ENCODE measurements at regions not wholly inside any gene's neighbourhood (a gene's known extent, or its start where the extent isn't known, plus 50 kb on each side); places are given as distances from the start of the nearest gene placed in this dataset.
A peak's percentile ranks its signal among the peaks of the same experiment; 100 is the strongest.

DNA sequence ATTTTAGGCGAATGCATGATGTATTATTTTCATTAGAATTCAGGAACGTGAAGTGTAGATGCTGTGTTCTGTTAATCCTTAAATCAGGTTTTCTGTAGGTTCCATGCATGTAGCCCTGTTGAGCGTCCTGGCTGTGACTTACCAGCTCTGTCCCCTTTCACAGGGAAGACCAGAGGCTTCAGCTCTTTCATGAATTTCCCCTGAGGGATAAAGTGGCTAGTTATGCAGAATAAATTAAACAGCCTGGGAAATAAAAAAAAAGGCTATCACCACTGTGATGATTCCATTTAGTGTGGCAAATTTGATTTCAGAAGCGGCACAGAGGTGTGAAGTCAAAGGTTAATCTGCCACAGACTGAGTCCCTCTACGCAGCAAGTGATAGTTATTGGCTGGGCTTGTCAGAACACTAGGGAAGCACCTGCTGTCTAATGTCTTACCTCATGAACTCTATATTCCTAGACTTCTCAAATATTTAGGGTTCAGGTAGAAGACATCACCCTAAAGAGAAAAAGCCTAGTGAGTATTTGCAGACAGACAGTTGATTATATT lies 61.6 kb upstream of the LINC00305 start:
- Histone ChIP-seq H3K27me3 (no peaks in the 10 kb centered on the region), H3K4me1 (no peaks in the 10 kb centered on the region), H3K4me3 (no peak overlapping the region), H3K27ac (no peak overlapping the region), H3K9me3 (no peaks in the 10 kb centered on the region), H3K36me3 (no peaks in the 10 kb centered on the region)
- TF ChIP-seq CTCF (IDR thresholded peaks at IDR 0.05), result no peak
- no peak for TF ChIP-seq POLR2A (IDR thresholded peaks at IDR 0.05)
- no peak for DNase-seq

- Histone ChIP-seq H3K4me3 (peak overlapping the region in 1 of 4 donors; percentile 16), H3K36me3 (no peaks in the 10 kb centered on the region), H3K27me3 (no peaks in the 10 kb centered on the region), H3K27ac (no peak overlapping the region), H3K9me3 (no peaks in the 10 kb centered on the region), H3K4me1 (no peaks in the 10 kb centered on the region)
- TF ChIP-seq CTCF (IDR thresholded peaks at IDR 0.05), result no peak
- no peak for TF ChIP-seq POLR2A (IDR thresholded peaks at IDR 0.05)
- peak in 2 of 3 donors; percentile 52 to 66 for DNase-seq
Observed at GRCh38 chr18:64208516-64208915, 59.6 kb upstream of the LINC00305 start.

- Histone ChIP-seq H3K9me3 (no peaks in the 10 kb centered on the region), H3K36me3 (no peaks in the 10 kb centered on the region), H3K27me3 (no peaks in the 10 kb centered on the region), H3K27ac (no peak overlapping the region), H3K4me3 (peak overlapping the region in 1 of 4 donors; percentile 34), H3K4me1 (no peaks in the 10 kb centered on the region)
- TF ChIP-seq CTCF (IDR thresholded peaks at IDR 0.05) (no peak), POLR2A (IDR thresholded peaks at IDR 0.05) (no peak)
- no peak for DNase-seq
Observed at GRCh38 chr18:64207820-64208219, 58.9 kb upstream of the LINC00305 start.

DNA sequence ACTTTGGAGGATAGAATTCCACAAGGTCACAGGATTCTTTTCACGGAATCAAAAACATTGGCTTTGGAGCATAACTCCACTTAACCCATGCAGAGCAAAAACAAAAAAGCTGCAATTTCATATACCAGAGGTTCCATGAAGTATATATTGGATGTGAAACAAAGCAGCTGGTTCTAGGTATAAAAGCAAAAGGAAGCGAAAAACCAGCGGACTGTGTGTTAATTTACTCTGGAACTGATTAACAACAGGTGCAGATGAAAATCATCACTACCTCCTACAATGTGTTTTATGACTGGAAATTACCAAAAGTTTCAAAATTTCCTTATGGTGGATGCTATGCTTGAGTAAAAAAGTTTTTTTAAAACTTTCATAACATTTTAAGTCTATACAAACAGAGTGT lies 54.4 kb upstream of the LINC00305 start:
- H3K4me3 ChIP-seq, result no peak overlapping the region
- H3K9me3 ChIP-seq, result no peaks in the 10 kb centered on the region
- TF ChIP-seq POLR2A (IDR thresholded peaks at IDR 0.05), result no peak
- no peak for TF ChIP-seq CTCF (IDR thresholded peaks at IDR 0.05)
- H3K36me3 ChIP-seq, result no peaks in the 10 kb centered on the region
- H3K4me1 ChIP-seq, result no peaks in the 10 kb centered on the region
- no peak for DNase-seq
- H3K27ac ChIP-seq, result no peak overlapping the region
- no peaks in the 10 kb centered on the region for H3K27me3 ChIP-seq

GRCh38 chr18:64202863-64203262 lies 54.0 kb upstream of the LINC00305 start:
- TF ChIP-seq POLR2A (IDR thresholded peaks at IDR 0.05) (no peak), CTCF (IDR thresholded peaks at IDR 0.05) (no peak)
- no peaks in the 10 kb centered on the region for H3K9me3 ChIP-seq
- no peaks in the 10 kb centered on the region for H3K4me1 ChIP-seq
- H3K4me3 ChIP-seq, result no peak overlapping the region
- H3K36me3 ChIP-seq, result no peaks in the 10 kb centered on the region
- H3K27ac ChIP-seq, result no peak overlapping the region
- no peak for DNase-seq
- H3K27me3 ChIP-seq, result no peaks in the 10 kb centered on the region

All from Peyer's patch (tissue), 4 donors.